HG03135 (cell line): ENCODE measurements at regions not wholly inside any gene's neighbourhood (a gene's known extent, or its start where the extent isn't known, plus 50 kb on each side); places are given as distances from the start of the nearest gene placed in this dataset.
"Not testable (repeated sequence)": the region's sequence is repeated elsewhere in the genome, so short reads cannot be mapped to it uniquely, and the experiment has no call there.

Experiments used
- ATAC-seq: cut with Tn5 transposase; IDR thresholded peaks from one replicate; pipeline ENCODE4 v1.9.1; 2021; ENCODE audit warnings: mild to moderate bottlenecking, moderate library complexity; ENCODE audit not compliant: unreplicated experiment

DNA sequence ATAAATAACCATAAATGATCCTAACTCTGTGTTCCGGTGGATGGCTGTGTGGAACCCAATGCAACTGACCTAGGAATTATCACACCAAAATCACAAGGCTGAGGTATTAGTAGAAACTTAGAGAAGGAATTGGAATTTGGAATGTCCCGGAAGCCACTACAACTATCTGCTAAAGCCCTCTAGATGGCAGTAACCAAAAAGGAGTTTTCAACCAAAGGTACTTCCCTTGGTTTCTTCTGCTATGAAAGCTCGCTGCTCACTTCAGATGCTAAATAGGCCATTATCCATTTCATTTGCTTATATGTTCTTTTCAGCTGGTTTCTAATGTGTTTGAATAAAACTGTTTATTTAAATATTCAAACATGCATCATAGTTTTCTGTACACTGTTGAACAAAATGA lies 1589.1 kb upstream of the SPRY2 start:
- no peak for ATAC-seq

DNA sequence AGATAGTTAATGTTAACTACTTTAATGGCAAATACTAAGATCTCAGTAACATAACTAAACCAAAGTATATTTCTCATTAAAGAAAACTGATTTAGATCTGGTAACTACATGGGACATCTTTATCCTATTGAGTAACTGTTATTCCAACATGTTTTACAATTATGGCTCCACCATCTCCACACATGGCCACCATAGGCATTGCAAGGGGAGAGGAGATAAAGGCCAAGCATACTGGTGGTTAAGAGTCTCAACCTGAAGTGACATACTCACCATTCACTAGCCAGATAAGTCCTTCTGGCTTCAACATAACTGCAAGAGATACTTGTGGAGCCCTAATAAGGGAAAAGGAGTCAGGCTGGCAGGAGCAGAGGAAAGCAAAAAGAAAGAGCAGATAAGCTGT lies 1586.4 kb upstream of the SPRY2 start:
- ATAC-seq, result no peak

DNA sequence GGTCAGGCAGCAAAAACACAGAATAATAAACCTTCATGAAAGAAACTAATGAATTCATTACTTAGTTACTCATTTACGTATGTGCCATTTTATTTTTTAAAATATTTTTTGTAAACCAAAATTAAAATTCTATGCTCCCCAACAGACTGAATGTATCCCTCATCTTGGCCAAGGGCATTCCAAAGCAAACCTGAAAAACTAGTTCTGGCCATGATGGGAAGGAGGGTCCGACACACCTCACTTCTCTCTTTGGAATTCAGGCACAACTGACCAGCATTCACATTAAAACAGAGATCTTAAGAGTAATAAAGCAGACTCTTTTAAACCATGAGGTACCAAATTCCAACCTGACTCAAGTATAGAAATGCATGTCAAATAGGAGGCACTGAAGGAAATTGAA lies 1576.9 kb upstream of the SPRY2 start:
- no peak for ATAC-seq

DNA sequence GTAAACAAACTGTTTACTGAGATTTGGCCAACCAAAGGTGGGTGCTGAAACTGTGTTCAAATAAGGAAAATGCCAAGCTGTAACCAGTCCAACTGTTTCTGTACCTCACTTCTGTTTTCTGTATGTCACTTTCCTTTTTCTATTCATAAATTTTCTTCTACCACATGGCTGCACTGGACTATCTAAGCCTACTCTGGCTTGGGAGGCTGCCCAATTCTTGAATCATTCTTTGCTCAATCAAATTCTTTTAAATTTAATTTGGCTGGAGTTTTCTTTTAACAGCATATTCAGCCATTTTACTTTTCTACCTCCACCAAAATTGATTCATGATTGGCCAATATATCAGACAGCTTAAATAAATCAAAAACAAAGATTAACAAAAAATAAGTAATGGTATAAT lies 1575.5 kb upstream of the SPRY2 start:
- no peak for ATAC-seq

DNA sequence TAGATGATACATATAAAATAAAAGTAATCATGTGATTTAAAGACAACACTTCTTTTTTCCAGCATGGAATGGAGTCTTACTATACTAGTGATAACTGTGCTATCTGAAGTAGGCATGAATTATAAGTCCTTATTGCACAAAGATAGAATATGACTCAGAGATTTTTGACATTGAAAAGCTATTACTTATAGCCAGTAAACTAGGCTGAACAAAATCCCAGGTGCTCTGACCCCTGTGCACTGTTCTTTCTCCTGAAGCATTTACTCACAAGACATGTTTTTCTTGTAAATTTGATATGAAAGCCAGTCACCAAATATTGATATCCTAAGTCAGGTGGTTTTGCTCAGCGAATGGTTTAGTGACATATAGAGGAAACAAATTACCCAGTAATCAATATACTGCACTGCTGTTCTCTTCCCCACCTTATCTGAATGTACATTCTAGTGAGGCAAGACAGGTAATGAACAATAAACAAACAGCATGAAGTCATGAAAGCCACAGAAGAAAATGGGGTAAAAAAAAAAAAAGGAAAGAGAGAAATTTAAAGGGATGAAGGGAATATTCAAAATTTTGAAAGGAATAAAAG lies 1567.0 kb upstream of the SPRY2 start:
- no peak for ATAC-seq

DNA sequence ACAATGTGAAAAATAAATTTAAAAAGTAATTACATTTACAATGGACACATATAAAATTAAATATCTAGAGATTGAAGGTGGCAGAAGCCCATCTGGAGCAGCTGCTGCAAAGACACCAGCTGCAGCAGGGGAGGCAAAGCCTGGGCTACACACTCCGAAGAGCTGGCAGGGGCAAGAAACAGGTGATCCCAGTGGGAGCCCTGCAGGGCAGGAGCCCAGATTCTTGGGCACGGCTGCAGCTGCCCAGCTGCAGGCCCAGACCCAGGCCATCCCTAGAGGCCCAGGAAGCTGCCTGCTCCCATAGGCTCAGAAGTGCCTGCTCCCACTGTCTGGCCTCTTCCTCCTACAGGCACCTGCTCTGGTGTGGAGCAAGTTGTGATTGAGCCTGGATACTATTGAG lies 1547.9 kb upstream of the SPRY2 start:
- no peak for ATAC-seq

DNA sequence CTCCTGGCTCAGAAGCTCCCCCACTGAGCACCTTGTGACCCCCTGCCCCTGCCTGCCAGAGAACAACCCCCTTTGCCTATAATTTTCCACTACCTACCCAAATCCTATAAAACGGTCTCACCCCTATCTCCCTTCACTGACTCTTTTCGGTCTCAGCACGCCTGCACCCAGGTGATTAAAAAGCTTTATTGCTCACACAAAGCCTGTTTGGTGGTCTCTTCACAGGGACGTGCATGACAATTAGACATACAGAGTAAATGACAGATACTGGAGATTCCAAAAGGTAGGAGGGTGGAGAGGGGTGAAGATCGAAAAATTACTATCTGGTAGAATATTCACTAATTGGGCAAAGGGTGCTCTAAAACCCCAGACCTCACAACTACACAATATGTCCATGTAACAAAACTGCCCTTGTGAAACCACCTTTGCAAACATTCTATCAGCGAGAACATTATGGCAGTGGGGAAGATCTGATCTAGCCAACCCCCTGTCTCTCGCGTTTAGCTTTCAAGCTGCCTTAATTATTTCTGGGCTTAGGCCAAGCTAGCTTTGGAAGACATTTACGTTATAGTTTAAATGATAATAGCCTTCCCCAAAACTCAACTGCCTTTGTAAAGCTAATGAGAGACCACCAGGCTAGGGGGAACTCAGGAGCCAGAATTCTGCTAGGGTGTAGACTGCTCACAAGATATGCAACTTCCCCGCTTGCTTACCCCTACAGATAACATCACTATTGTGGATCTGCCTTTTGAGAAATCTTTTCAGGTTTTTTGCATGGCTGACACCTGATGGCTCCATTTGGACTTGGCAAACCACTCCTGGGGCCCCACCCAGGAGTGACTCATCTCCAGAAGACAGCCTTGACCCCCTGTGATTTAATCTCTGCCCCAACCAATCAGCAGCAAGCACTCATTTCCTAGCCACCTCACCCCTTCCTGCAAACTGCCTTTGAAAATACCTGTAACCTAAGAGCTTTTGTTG lies 1534.0 kb upstream of the SPRY2 start:
- ATAC-seq, result no peak

DNA sequence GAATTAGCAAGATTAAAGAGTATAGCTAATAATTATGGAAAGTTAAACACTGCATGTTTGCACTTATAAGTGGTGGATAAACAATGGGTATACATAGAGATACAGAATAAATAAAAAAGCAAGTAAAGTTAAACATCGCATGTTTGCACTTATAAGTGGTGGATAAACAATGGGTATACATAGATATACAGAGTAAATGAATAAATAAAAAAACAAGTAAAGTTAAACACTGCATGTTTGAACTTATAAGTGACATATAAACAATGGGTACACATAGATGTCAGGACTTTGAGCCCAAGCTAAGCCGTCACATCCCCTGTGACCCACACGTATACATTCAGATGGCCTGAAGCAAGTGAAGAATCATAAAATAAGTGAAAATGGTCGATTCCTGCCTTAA lies 1533.3 kb upstream of the SPRY2 start:
- ATAC-seq, result no peak

DNA sequence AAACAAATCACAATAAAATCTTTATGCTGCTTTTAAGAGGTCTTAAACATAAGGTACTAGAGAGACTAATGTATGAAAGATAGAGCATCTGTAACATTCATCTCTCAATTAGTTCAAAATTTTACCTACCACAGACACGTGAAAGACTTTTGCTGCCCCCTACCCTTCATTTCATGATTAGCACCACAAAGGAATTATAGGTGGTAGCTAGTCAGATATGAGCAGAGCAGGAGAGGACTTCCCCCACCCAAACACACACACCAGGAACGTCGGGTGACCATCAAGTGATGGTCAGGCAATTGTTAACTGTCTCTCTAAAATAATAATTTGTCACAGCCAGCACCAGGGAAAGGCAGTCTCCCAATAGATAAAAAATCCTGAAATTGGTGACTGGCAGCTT lies 1531.7 kb upstream of the SPRY2 start:
- ATAC-seq, result no peak

DNA sequence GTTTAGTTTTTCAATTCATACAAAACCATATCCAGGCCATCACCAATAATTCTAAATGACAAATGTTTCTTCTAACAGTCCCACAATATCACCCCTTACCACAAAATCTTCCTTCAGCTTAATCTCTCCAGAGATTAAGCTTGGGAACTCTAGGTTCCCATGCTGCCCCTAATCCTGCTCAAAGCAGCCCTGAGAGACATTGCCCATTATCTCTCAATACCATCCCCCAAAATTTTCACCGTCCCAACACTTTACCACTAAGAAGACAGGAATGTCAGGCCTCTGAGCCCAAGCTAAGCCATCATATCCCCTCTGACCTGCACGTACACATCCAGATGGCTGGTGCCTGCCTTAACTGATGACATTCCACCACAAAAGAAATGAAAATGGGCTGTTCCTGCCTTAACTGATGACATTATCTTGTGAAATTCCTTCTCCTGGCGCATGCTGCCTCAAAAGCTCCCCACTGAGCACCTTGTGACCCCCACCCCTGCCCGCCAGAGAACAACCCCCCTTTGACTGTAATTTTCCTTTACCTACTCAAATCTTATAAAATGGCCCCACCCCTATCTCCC lies 1530.9 kb upstream of the SPRY2 start:
- not testable (repeated sequence) for ATAC-seq

DNA sequence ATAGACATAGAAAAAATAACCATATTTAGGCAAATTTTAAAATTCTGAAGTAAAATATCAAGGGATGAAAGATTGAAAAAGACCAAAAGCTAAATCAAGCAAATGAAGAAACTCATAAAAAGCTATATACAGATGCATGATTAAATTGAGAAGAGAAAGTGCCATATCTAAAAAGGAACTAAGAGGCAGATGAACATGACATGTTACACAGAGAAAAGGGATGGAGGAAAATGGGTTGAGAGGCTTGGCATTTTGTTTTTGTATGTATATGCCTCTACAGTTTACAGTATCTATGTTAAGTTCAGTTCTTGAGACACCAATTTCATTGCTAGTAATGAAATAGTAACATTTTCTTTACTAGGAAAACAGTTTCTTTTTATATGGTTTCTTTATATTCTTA lies 1507.4 kb upstream of the SPRY2 start:
- ATAC-seq, result no peak

DNA sequence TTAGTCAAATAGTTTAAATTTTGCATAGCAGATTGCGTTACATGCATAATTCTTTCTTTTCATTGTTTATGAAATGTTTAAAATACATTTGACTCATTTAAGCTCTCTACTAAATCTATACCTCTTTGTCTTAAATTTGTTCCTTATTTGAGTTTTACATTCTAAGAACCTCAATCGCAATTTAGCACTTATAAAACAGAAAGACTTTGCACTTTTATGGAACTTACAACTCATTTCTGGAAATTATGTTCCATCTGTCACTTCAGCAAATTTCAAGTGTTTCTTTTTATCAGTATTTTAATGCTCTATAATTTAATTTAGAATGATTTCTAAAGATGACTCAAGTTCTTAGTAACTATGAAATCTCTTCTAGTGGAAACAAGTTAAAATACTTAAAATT lies 1505.8 kb upstream of the SPRY2 start:
- no peak for ATAC-seq

DNA sequence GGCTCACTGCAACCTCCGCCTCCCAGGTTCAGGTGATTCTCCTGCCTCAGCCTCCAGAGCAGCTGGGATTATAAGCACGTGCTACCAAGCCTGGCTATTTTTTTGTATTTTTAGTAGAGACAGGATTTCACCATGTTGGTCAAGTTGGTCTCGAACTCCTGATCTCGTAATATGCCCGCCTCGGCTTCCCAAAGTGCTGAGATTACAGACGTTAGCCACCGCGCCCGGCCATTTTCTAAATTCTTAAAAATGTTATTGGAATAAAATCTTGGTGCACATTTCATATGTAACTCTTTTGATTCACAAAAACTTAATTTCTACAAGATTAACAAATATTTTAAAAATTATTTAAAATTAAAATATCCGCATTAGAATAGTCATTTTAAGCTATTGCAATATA lies 1480.3 kb upstream of the SPRY2 start:
- no peak for ATAC-seq

DNA sequence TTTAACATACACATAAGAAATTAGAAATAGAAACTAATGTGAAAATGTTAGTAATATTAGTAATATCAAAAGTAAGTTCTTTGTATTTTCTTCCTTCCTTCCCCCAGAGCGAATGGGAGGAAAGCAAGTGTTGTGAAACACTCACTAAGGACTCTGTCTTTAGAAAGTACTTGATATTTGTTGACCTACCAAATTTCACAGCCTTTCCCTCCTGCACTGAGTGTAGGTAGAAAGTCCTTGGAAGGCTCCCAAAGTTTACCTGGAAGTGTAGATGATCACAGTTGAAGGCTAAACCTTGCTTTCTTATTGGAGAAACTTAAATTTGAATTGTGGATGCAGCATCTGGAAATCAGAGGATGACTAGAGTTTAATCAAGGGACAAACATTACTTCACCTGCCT lies 1459.5 kb upstream of the SPRY2 start:
- ATAC-seq, result no peak

DNA sequence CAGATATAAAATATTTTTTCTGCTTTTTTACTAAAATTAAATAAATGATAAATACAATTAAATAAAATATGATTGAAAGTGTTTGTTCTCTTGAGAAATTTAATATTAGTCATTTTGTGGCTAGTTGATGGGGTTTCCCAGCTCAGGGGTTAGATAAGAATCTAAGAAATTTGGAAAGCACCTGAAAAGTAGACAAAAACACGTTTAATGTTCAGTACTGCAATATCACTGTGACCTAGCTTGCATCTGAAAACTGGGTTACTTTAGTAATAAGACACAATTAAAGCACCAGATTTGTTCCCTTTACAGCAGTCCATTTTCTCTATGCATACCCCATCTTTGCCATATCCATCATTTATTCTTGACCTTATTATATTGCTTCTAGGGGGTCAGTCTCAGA lies 1454.8 kb upstream of the SPRY2 start:
- no peak for ATAC-seq

DNA sequence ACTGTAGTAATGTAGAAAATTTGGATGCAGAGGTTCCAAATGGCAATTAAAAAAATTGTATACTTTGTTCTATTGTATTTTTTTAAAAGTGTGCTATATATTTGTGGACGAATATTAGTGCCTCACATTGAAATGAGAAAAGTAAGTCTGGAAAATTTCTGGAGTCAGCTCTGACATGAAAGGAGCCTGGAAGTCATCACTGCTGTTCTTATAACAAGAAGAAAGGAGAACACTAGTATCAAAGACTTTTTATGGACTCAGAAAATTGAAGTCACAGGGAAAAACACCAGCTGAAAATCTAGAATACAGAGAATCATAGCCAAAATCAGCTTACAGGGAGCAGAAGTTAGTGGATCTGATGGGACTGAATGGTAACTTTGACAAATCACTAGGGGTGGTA lies 1450.7 kb upstream of the SPRY2 start:
- ATAC-seq, result no peak

DNA sequence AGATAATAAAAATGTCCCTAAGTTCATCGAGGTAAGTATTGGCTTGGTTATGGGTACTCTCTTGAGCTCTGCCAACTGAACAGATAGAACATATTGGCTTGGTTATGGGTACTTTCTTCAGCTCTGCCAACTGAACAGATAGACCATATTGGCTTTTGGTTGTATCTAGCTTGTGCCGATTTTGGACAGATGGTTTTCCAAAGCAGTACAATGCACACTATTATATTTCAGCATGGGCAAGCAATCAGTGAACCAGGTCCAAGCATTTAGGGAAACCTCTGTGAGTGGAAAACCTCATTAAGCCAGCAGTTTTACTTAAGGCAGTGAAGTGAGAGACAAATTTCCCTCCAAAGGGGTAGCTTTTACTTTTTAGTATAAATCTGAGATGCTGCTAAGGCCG lies 1440.5 kb upstream of the SPRY2 start:
- no peak for ATAC-seq

DNA sequence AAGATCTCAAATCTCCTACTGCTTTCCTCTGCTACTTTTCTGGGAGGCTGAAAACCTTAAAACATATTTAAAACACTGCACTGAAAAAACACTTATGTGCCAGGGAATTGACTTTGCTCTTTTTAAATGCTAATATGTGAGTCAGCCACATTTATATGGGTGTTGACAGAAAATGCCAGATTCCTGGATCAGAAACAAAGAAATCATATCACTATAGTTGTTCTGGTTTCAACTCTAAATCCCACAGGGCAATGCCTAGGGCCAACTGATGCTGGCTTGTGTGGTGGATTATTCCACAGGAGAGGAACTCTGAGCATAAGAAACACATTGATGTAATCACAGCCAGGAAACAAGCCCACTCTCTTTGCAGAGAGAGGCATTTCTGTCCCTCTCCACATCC lies 1439.0 kb upstream of the SPRY2 start:
- no peak for ATAC-seq

DNA sequence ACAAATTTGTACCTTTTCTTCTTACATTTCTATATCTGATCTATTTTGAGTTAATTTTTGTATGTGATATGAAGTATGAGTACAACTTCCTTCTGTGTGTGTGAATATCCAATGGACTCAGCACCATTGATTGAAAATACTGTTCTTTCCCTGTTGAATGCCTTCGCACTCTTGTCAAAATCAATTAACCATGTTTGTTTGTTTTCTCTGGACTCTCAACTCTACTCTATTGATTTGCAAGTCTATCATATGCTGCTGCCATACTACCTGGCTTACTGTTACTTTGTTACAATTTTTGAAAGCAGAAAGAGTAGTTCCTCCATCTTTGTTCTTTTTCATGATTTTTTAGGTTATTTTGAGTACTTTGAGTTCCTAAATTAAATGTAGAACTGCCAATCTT lies 1437.4 kb upstream of the SPRY2 start:
- no peak for ATAC-seq

DNA sequence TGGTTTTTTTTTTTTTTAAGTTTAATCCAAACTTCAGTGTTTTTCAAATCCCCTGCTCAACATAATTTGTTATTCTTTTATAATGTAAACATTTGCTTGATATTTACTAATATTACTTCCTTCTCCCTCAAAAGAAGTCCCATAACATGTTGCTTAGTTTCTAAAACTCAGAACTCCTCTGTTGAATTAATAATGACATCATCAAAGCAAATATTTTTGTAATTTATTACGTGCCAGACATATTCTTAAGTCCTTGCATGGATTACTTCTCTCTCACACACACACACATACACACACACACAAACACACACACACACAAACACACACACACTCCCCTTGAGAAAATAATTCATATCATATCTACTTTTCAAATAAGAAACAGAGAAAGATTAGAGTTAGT lies 1432.3 kb upstream of the SPRY2 start:
- ATAC-seq, result no peak

DNA sequence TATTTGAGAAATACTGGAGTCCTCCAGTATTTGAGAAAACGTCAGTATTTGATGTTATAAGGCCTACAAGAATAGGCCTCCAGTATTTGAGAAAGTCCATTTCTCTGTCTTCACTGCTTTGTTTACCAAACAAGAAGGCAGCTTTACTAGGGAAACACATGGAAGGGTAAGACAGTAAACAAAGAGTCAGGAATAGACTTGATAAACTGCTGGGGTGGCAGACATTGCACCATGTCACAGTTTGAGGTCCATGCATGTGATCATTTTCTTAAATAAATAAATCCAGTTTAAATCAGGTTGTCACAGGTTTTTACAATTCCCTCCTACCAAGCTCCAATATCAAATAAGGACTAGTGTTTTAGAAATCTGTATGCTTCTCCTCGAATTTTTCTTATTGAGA lies 1431.0 kb upstream of the SPRY2 start:
- no peak for ATAC-seq

DNA sequence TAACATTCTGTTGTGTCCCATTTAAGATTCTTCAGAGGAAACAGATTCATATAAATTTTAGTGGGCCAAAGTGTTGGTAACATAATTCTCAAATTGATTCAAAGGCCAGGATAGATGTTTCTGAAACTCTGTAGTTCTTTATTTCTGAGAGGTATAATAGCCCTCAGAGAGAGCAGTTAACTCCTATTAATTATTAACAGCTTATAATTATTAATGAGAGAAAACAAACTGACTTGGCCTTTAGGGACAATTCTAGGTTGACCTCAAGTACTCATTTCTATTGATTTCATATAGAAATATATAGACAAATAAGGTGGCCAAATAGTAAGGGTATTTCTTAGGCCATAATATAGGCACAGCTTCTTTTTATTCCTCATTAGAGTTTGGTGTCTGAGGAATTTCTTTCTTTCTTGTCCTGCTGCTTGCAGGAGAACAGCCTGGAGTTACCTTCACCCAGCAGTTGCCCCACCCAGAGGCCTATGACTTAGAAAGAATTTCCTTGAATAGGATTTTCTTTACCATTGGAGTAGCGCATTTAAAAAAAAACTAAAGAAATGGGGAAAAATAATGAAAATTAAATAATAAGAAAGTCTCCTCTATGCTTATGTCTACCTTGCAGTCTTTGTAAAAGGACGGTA lies 1430.1 kb upstream of the SPRY2 start:
- ATAC-seq, result no peak
